ENCODE measurements at regions not wholly inside any gene's neighbourhood (a gene's known extent, or its start where the extent isn't known, plus 50 kb on each side); places are given as distances from the start of the nearest gene placed in this dataset.

- no peaks in the 10 kb centered on the region for H3K27me3 ChIP-seq (ENCODE audit: insufficient read depth)
- peaks cover 5% of the 10 kb centered on the region; the same call in 1 of the 2 replicates for H3K4me1 ChIP-seq (ENCODE audit: insufficient read depth)
- Mint-ChIP-seq H3K27me3 (ENCODE audit: insufficient read depth, low read depth, poor library complexity) (no peaks in the 10 kb centered on the region), H3K27ac (no peak overlapping the region), H3K36me3 (ENCODE audit: low read depth) (peaks cover 21% of the 10 kb centered on the region), H3K4me1 (peaks cover 3% of the 10 kb centered on the region; the same call in 1 of the 3 replicates), H3K9me3 (peaks cover 51% of the 10 kb centered on the region), H3K4me3 (no peak overlapping the region)
- H2AFZ ChIP-seq, result no peak overlapping the region
- ATAC-seq (no peak), DNase-seq (ENCODE audit: low spot score) (no peak)
- no peaks in the 10 kb centered on the region for H4K20me1 ChIP-seq (replicated peaks; ENCODE audit: insufficient read depth)
- no peaks in the 10 kb centered on the region for H3F3A ChIP-seq (replicated peaks; ENCODE audit: low read depth)
- no peaks in the 10 kb centered on the region for H3K79me2 ChIP-seq (replicated peaks; ENCODE audit: insufficient read depth)
- no peaks in the 10 kb centered on the region; the same call in 1 of the 2 replicates for H3K9me2 ChIP-seq (ENCODE audit: insufficient read depth)
- H3K4me3 ChIP-seq, result no peak overlapping the region
- no peak overlapping the region for H3K27ac ChIP-seq (ENCODE audit: low read depth)
- TF ChIP-seq ZNF331 (CRISPR knock-in tag; IDR thresholded peaks at IDR 0.05; ENCODE audit: low read depth), result no peak
- TF ChIP-seq, protein P1, sequence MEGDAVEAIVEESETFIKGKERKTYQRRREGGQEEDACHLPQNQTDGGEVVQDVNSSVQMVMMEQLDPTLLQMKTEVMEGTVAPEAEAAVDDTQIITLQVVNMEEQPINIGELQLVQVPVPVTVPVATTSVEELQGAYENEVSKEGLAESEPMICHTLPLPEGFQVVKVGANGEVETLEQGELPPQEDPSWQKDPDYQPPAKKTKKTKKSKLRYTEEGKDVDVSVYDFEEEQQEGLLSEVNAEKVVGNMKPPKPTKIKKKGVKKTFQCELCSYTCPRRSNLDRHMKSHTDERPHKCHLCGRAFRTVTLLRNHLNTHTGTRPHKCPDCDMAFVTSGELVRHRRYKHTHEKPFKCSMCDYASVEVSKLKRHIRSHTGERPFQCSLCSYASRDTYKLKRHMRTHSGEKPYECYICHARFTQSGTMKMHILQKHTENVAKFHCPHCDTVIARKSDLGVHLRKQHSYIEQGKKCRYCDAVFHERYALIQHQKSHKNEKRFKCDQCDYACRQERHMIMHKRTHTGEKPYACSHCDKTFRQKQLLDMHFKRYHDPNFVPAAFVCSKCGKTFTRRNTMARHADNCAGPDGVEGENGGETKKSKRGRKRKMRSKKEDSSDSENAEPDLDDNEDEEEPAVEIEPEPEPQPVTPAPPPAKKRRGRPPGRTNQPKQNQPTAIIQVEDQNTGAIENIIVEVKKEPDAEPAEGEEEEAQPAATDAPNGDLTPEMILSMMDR (conservative IDR thresholded peaks at IDR 0.05; ENCODE audit: low read depth in 2 of 2), result no peak
- TF ChIP-seq, protein P2, sequence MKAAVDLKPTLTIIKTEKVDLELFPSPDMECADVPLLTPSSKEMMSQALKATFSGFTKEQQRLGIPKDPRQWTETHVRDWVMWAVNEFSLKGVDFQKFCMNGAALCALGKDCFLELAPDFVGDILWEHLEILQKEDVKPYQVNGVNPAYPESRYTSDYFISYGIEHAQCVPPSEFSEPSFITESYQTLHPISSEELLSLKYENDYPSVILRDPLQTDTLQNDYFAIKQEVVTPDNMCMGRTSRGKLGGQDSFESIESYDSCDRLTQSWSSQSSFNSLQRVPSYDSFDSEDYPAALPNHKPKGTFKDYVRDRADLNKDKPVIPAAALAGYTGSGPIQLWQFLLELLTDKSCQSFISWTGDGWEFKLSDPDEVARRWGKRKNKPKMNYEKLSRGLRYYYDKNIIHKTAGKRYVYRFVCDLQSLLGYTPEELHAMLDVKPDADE (IDR thresholded peaks at IDR 0.05), result no peak
- no peak for TF ChIP-seq POLR2AphosphoS5 (IDR thresholded peaks at IDR 0.05; ENCODE audit: low read depth)
- no peak for TF ChIP-seq EZH2 (IDR thresholded peaks at IDR 0.05; ENCODE audit: low read depth, unreplicated experiment)
- TF ChIP-seq, protein P3, sequence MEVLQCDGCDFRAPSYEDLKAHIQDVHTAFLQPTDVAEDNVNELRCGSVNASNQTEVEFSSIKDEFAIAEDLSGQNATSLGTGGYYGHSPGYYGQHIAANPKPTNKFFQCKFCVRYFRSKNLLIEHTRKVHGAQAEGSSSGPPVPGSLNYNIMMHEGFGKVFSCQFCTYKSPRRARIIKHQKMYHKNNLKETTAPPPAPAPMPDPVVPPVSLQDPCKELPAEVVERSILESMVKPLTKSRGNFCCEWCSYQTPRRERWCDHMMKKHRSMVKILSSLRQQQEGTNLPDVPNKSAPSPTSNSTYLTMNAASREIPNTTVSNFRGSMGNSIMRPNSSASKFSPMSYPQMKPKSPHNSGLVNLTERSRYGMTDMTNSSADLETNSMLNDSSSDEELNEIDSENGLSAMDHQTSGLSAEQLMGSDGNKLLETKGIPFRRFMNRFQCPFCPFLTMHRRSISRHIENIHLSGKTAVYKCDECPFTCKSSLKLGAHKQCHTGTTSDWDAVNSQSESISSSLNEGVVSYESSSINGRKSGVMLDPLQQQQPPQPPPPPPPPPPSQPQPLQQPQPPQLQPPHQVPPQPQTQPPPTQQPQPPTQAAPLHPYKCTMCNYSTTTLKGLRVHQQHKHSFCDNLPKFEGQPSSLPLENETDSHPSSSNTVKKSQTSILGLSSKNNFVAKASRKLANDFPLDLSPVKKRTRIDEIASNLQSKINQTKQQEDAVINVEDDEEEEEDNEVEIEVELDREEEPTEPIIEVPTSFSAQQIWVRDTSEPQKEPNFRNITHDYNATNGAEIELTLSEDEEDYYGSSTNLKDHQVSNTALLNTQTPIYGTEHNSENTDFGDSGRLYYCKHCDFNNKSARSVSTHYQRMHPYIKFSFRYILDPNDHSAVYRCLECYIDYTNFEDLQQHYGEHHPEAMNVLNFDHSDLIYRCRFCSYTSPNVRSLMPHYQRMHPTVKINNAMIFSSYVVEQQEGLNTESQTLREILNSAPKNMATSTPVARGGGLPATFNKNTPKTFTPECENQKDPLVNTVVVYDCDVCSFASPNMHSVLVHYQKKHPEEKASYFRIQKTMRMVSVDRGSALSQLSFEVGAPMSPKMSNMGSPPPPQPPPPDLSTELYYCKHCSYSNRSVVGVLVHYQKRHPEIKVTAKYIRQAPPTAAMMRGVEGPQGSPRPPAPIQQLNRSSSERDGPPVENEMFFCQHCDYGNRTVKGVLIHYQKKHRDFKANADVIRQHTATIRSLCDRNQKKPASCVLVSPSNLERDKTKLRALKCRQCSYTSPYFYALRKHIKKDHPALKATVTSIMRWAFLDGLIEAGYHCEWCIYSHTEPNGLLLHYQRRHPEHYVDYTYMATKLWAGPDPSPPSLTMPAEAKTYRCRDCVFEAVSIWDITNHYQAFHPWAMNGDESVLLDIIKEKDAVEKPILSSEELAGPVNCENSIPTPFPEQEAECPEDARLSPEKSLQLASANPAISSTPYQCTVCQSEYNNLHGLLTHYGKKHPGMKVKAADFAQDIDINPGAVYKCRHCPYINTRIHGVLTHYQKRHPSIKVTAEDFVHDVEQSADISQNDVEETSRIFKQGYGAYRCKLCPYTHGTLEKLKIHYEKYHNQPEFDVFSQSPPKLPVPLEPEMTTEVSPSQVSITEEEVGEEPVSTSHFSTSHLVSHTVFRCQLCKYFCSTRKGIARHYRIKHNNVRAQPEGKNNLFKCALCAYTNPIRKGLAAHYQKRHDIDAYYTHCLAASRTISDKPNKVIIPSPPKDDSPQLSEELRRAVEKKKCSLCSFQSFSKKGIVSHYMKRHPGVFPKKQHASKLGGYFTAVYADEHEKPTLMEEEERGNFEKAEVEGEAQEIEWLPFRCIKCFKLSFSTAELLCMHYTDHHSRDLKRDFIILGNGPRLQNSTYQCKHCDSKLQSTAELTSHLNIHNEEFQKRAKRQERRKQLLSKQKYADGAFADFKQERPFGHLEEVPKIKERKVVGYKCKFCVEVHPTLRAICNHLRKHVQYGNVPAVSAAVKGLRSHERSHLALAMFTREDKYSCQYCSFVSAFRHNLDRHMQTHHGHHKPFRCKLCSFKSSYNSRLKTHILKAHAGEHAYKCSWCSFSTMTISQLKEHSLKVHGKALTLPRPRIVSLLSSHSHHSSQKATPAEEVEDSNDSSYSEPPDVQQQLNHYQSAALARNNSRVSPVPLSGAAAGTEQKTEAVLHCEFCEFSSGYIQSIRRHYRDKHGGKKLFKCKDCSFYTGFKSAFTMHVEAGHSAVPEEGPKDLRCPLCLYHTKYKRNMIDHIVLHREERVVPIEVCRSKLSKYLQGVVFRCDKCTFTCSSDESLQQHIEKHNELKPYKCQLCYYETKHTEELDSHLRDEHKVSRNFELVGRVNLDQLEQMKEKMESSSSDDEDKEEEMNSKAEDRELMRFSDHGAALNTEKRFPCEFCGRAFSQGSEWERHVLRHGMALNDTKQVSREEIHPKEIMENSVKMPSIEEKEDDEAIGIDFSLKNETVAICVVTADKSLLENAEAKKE (CRISPR knock-in tag; IDR thresholded peaks at IDR 0.05), result no peak
- no peak for TF ChIP-seq ZNF114 (CRISPR knock-in tag; IDR thresholded peaks at IDR 0.05)
- no peak for TF ChIP-seq EZH2phosphoT487 (IDR thresholded peaks at IDR 0.05; ENCODE audit: unreplicated experiment)
- TF ChIP-seq, protein P4, sequence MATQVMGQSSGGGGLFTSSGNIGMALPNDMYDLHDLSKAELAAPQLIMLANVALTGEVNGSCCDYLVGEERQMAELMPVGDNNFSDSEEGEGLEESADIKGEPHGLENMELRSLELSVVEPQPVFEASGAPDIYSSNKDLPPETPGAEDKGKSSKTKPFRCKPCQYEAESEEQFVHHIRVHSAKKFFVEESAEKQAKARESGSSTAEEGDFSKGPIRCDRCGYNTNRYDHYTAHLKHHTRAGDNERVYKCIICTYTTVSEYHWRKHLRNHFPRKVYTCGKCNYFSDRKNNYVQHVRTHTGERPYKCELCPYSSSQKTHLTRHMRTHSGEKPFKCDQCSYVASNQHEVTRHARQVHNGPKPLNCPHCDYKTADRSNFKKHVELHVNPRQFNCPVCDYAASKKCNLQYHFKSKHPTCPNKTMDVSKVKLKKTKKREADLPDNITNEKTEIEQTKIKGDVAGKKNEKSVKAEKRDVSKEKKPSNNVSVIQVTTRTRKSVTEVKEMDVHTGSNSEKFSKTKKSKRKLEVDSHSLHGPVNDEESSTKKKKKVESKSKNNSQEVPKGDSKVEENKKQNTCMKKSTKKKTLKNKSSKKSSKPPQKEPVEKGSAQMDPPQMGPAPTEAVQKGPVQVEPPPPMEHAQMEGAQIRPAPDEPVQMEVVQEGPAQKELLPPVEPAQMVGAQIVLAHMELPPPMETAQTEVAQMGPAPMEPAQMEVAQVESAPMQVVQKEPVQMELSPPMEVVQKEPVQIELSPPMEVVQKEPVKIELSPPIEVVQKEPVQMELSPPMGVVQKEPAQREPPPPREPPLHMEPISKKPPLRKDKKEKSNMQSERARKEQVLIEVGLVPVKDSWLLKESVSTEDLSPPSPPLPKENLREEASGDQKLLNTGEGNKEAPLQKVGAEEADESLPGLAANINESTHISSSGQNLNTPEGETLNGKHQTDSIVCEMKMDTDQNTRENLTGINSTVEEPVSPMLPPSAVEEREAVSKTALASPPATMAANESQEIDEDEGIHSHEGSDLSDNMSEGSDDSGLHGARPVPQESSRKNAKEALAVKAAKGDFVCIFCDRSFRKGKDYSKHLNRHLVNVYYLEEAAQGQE (IDR thresholded peaks at IDR 0.05; ENCODE audit: unreplicated experiment), result no peak
- TF ChIP-seq NANOG (IDR thresholded peaks at IDR 0.05; ENCODE audit: borderline replicate concordance), result no peak
- TF ChIP-seq CREB1 (CRISPR knock-in tag; IDR thresholded peaks at IDR 0.05; ENCODE audit: low read depth), result no peak
- no peak for TF ChIP-seq STAT1 (IDR thresholded peaks at IDR 0.05; ENCODE audit: unreplicated experiment)
- no peak for TF ChIP-seq JUNB (IDR thresholded peaks at IDR 0.05; ENCODE audit: unreplicated experiment)
- H3K4me2 ChIP-seq, result no peak overlapping the region
- H3K36me3 ChIP-seq (ENCODE audit: insufficient read depth), result no peaks in the 10 kb centered on the region
Measured at GRCh38 chr2:31785876-31786275, 205.1 kb upstream of the SRD5A2 start.
